MG63 (cell line): ENCODE measurements at regions not wholly inside any gene's neighbourhood (a gene's known extent, or its start where the extent isn't known, plus 50 kb on each side); places are given as distances from the start of the nearest gene placed in this dataset.

Experiments
- DNase-seq: peaks from one replicate; pipeline ENCODE4 v3.0.0-alpha.2; 2020
- H3K27me3 ChIP-seq: fragments of 250-450 bp; sonication (Bioruptor Pico); 2 replicates; pipeline ENCODE4 v1.5.1; 2020; ENCODE audit warnings: mild to moderate bottlenecking, moderate library complexity
- H3K36me3 ChIP-seq: fragments of 250-450 bp; sonication (Bioruptor Pico); 2 replicates; pipeline ENCODE4 v1.5.1; 2020; ENCODE audit warnings: mild to moderate bottlenecking, moderate library complexity
- H3K4me3 ChIP-seq: fragments of 250-450 bp; sonication (Bioruptor Pico); 2 replicates; pipeline ENCODE4 v1.5.1; 2020; ENCODE audit warnings: mild to moderate bottlenecking, moderate library complexity
- H3K9me3 ChIP-seq: fragments of 250-450 bp; sonication (Bioruptor Pico); 2 replicates; pipeline ENCODE4 v1.5.1; 2020; ENCODE audit warnings: mild to moderate bottlenecking, moderate library complexity

DNA sequence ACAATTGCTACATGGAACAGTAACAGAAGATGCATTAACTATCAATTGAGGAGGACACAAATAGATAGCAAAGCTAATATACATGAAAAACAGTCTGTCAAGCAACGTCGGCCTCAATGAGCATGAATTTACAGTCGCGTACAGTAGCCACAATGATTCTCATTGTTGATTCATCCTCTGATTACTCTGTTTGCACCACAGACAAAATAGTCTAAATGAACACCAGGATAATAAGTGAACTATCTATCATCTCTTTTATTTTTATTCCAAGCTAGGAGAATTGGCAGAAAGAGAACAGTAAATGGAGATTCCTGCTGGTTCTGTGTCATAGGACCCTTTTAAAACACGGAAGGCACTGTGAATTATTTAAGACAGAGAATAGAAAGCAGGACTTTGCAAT, 108.5 kb downstream of the EVX1 start:
- Histone ChIP-seq H3K36me3 (no peaks in the 10 kb centered on the region), H3K9me3 (no peaks in the 10 kb centered on the region), H3K4me3 (no peak overlapping the region), H3K27me3 (peaks cover 4% of the 10 kb centered on the region; the same call in 1 of the 2 replicates)
- no peak for DNase-seq

DNA sequence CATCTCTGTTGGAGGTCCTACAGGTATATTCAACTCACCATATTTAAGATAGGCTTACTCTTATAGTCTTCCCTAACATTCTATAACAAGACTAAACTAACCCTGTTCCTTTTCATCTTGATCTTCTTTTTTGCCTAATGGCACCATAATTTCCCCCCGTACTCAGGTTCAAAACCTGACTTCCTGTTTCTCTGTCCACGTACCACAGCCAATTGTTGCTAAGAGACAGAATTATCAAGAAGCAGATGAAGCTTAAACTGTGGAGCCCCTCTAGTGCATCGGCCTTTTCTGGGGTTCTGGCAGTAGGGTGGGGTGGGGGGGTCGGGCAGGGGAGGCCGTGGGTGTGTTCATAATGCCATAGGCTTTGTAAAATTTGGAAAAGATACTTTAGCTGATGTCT, 109.2 kb downstream of the EVX1 start:
- DNase-seq: no peak
- Histone ChIP-seq H3K4me3 (no peak overlapping the region), H3K36me3 (no peaks in the 10 kb centered on the region)

DNA sequence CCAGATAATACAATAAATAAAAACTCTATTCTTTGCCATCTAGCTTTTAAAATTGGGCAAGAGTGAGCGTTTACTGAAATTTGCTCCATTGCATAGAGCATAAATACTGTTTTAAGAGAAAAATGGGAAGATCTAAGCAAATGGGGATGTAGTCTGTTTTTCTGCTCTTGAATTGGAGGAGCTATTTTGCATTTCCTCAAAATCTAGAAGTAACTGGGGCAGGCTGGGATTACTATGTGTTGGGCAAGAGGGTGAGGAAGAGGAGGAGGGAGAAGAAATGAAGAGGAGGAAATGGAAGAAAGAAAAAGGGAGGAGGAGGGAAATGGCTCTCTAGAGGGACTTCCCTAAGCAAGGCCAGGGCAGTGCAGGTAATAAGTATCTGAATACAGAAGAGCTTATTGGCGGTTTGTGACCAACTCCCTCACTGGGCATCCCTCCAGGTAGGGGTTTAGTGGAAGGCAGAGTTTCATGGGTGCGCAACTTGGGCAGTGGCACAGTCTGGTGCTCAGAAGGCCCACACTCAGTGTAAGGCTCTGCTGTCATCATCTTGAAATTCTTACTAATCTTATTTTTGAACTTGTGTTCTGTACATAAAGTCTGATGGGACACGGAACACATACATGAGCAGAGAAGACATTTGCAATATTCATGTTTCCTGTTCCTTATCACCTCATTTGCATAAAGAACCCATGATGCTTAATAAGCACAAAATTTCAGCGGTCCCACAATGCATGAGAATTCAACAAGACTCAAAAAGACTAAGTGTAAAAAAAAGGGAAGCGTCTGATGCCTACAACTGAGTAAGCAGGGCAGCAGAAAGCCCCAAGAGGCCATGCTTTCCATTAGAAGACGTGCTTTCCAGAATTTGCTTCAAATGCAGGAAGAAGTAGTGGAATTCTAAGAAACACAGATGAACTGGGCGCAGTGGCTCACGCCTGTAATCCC, 116.9 kb downstream of the EVX1 start:
- Histone ChIP-seq H3K9me3 (no peaks in the 10 kb centered on the region), H3K4me3 (no peak overlapping the region), H3K27me3 (peaks cover 4% of the 10 kb centered on the region; the same call in 1 of the 2 replicates), H3K36me3 (no peaks in the 10 kb centered on the region)
- no peak for DNase-seq

More for the DNA sequence above, 109.2 kb downstream of the EVX1 start:
- Histone ChIP-seq H3K27me3 (peaks cover 4% of the 10 kb centered on the region; the same call in 1 of the 2 replicates), H3K9me3 (no peaks in the 10 kb centered on the region)

DNA sequence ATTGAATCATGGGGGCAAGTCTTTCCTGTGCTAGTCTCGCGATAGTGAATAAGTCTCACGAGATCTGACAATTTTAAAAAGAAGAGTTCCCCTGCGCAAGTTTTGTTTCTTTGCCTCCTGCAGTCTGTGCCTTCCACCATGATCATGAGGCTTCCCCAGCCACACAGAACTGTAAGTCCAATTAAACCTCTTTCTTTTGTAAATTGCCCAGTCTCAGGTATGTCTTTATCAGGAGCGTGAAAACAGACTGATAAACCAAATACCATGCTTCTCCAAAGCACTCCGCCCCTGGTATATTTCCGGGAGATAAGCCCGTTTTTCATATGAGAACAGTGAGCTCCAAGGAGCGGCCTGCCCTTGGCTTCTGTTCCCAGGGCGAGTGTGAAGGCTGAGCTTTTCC, 118.9 kb downstream of the EVX1 start:
- no peak for DNase-seq
- Histone ChIP-seq H3K4me3 (no peak overlapping the region), H3K36me3 (no peaks in the 10 kb centered on the region)

DNA sequence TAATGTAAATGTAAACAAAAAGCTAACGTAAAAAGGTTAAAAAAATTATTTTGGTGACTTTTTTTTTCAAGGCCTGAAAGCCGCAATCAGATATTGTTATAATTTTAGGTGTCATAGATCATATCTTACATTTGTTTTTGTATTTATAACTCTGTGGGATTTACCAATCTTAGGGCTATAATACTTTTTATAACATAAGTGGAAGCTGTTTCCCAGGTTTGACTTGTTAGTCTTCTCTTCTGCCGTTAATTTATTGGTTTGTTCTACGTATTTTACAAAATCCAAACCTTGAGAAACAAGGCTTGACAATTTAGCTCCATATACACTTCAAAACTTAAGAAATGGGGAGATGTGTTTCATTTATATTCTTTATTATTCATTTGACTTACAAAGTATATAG, 119.4 kb downstream of the EVX1 start:
- H3K4me3 ChIP-seq: no peak overlapping the region
- DNase-seq: no peak
- H3K9me3 ChIP-seq: no peaks in the 10 kb centered on the region
- H3K36me3 ChIP-seq: no peaks in the 10 kb centered on the region
- H3K27me3 ChIP-seq: no peaks in the 10 kb centered on the region

More for the DNA sequence above, 118.9 kb downstream of the EVX1 start:
- H3K27me3 ChIP-seq: no peaks in the 10 kb centered on the region
- H3K9me3 ChIP-seq: no peaks in the 10 kb centered on the region

DNA sequence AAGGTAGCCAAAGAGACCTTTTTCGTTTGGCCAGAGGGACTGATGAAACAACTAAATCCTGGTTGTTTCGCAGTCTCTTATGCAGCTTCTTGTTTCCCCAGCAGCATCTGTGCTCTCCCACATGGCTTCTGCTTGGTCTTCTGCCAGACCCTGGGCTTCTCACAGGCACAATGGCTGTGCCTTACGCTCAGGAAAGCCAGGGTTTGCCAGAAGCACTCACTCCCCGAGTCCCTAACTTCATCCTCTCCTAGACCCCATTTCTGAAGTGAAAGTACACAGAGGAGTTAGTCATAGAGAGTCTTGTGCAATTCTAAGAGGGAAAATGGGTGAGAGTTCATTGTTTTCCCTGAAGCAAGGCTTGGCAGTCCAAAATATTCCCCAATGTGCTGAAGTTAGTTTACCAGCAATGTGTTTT, 121.7 kb downstream of the EVX1 start:
- DNase-seq: peak; percentile 17
- Histone ChIP-seq H3K36me3 (no peaks in the 10 kb centered on the region), H3K9me3 (no peaks in the 10 kb centered on the region), H3K4me3 (no peak overlapping the region), H3K27me3 (no peaks in the 10 kb centered on the region)

GRCh38 chr7:27367179-27367932, 124.8 kb downstream of the EVX1 start:
- no peak overlapping the region for H3K4me3 ChIP-seq
- no peak for DNase-seq
- H3K9me3 ChIP-seq: no peaks in the 10 kb centered on the region
- H3K36me3 ChIP-seq: no peaks in the 10 kb centered on the region
- no peaks in the 10 kb centered on the region for H3K27me3 ChIP-seq

DNA sequence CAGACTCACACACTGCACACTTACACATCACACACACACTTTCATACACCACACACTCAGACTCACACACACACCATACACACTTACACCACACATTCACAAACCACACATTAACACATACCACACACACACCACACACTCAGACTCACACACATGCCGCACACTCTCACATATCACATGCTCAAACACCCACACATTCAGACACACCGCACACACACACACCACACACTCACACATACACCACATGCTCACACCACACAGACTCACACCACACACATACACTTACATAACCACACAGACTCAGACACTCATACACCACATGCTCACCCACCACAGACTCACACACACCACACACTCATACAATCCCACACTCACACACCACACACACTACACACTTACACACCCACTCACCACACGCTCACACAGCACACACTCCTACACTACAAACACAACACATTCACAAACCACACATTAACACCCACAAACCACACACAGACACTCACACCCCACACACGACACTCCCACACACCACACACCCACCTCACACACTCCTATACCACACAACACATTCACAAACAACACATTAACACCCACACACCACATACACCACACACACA, 125.4 kb downstream of the EVX1 start:
- H3K9me3 ChIP-seq: no peaks in the 10 kb centered on the region
- H3K4me3 ChIP-seq: no peak overlapping the region
- H3K36me3 ChIP-seq: no peaks in the 10 kb centered on the region
- no peaks in the 10 kb centered on the region for H3K27me3 ChIP-seq
- DNase-seq: no peak

DNA sequence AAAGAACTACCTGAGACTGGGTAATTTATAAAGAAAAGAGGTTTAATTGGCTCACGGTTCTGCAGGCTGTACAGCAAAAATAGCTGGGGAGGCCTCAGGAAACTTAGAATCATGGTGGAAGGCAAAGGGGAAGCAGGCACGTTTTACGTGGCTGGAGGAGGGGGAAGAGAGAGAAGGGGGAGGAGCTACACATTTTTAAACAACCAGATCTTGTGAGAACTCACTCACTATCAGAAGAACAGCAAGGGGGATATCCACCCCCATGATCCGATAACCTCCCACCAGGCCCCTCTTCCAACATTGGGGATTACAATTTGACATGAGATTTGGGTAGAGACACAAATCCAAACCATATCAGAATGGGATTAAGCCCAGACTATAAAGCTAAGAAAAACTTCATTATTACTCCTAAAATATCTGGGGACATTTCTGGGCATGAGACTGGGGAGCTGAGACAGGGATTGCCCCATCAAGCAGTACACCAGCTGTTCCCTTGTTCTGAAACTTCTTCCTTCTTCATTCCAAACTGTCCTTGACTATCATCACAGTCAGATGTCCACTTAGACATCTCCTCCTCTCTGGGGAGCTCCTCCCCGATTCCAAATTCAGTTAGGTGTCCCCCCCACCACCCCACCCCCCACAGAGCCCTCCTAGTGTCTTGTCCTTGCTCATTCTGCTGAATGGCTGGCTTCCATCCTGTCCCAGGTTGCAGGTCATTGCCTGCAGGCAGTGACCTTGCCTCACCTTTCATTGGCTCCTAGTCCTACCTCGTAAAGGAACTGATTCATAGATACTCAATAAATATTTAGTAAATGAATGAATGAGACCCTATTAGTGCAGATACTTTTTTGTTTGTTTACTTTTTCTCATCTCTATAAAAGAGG, 132.6 kb downstream of the EVX1 start:
- Histone ChIP-seq H3K9me3 (no peaks in the 10 kb centered on the region), H3K36me3 (no peaks in the 10 kb centered on the region), H3K27me3 (no peaks in the 10 kb centered on the region), H3K4me3 (no peak overlapping the region)
- DNase-seq: no peak

GRCh38 chr7:27375958-27376357, 133.4 kb downstream of the EVX1 start:
- H3K9me3 ChIP-seq: no peaks in the 10 kb centered on the region
- no peaks in the 10 kb centered on the region for H3K27me3 ChIP-seq
- DNase-seq: no peak
- no peaks in the 10 kb centered on the region for H3K36me3 ChIP-seq
- no peak overlapping the region for H3K4me3 ChIP-seq

GRCh38 chr7:27377988-27378387, 135.4 kb downstream of the EVX1 start:
- Histone ChIP-seq H3K36me3 (no peaks in the 10 kb centered on the region), H3K4me3 (no peak overlapping the region), H3K9me3 (no peaks in the 10 kb centered on the region), H3K27me3 (no peaks in the 10 kb centered on the region)
- DNase-seq: no peak

DNA sequence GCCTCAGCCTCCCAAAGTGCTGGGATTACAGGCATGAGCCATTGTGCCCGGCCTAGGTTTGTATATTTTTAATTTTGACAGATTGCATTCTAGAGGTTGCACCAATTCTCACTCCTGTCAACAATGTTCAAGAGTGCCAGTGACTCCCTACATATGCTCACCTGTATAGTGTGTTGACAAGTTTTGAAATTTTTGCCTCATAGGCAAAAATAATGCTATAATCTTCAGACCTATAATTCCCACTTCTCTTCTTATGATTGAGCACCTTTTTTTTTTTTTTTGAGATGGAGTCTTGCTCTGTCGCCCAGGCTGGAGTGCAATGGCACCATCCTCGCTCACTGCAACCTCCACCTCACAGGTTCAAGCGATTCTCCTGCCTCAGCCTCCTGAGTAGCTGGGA, 139.7 kb downstream of the EVX1 start:
- Histone ChIP-seq H3K27me3 (peaks cover 6% of the 10 kb centered on the region), H3K36me3 (no peaks in the 10 kb centered on the region), H3K4me3 (no peak overlapping the region), H3K9me3 (no peaks in the 10 kb centered on the region)
- no peak for DNase-seq

DNA sequence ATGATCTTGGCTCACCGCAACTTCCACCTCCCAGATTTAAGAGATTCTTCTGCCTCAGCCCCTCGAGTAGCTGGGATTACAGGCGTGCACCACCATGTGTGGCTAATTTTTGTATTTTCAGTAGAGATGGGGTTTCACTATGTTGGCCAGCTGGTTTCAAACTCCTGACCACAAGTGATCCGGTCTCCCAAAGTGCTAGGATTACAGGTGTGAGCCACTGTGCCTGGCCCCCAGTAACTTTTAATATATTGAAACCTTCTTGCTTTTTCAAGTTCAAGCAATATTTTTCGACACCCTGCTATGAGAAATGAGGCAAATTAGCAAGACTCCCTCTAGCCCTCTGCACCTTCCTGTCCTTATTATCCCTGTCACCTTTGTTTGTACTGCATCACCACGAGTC, 144.0 kb downstream of the EVX1 start:
- Histone ChIP-seq H3K9me3 (no peaks in the 10 kb centered on the region), H3K4me3 (no peak overlapping the region), H3K36me3 (no peaks in the 10 kb centered on the region), H3K27me3 (peaks cover 6% of the 10 kb centered on the region)
- DNase-seq: no peak

DNA sequence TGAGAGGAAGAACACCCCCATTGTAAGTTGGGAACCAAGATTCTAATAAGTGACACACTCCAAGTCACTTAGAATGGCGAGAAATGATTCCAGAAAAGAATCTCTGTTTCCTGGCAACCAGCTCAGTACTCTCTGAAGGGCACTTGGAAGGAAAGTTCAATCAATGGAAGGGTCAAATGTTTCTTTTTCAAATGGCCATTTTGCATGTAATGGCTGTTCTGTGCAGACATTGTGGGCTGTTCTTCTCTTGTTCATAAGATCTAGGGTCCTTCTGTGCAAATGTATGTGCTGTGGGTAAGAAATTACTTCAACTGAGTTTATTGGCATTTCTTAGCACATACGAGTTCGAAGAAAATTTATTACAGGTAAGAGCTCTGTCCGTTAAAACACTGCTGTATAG, 145.3 kb downstream of the EVX1 start:
- Histone ChIP-seq H3K9me3 (no peaks in the 10 kb centered on the region), H3K36me3 (no peaks in the 10 kb centered on the region), H3K4me3 (no peak overlapping the region), H3K27me3 (peaks cover 6% of the 10 kb centered on the region)
- no peak for DNase-seq

DNA sequence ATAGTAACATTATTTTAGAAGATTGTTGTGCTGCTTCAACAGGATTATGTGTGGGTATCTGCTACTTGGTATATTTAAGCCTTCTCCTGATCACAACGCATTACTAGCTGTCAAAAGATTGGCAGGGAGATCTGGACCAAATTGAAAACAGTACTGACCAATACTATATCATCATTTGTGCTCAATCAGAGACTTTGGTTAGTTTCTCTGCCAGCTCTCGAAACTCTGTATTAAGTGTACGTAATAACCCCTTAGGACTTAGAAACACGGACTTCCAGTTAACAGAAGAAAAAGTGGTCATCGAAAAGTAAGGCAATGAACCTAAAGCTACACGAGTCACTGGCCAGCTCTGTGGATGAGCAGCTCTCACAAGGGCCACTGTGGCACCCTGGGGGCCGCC, 146.0 kb downstream of the EVX1 start:
- no peaks in the 10 kb centered on the region for H3K36me3 ChIP-seq
- DNase-seq: no peak
- H3K9me3 ChIP-seq: no peaks in the 10 kb centered on the region
- no peak overlapping the region for H3K4me3 ChIP-seq
- H3K27me3 ChIP-seq: peaks cover 6% of the 10 kb centered on the region

DNA sequence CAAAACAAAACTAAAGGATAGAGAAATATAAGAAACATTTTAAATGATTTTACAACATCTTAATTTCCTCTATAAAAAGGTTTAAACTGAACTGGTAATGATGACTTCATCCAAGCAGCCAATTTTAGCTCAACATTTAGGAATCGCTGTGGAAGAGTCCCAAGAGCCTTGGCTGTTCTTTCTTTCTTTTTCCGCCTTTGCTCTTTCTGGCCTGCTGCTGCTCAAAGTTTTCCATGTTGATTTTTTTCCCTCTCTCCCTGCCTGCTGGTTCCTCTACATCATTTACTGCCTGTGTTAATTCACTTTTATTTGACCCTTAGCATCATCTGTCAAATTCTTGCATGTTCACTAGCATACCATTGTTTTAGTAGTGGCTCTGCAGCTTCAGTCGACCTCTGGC, 146.9 kb downstream of the EVX1 start:
- no peak for DNase-seq
- Histone ChIP-seq H3K9me3 (no peaks in the 10 kb centered on the region), H3K27me3 (peaks cover 2% of the 10 kb centered on the region; the same call in 1 of the 2 replicates), H3K4me3 (no peak overlapping the region), H3K36me3 (no peaks in the 10 kb centered on the region)
